K562 (cell line): ENCODE measurements at regions not wholly inside any gene's neighbourhood (a gene's known extent, or its start where the extent isn't known, plus 50 kb on each side); places are given as distances from the start of the nearest gene placed in this dataset.

Experiments
- ATAC-seq: fragments of 200-7000 bp; cut with Tn5 transposase; 3 replicates; pipeline ENCODE4 v1.9.1; 2020; ENCODE audit warnings: moderate library complexity
- BruUV-seq: library from RNA; stranded (reverse); fragments of 400-500 nt; replicated peaks from 2 replicates; lab custom pipeline; 2021; lab: Mats Ljungman, UMichigan
- CTCF ChIA-PET: fragments of 300-600 bp; formaldehyde crosslinking; extraction: SDS; loops from one replicate; lab custom pipeline; 2021; ENCODE audit warnings: low intra/inter-chr PET ratio; lab: Yijun Ruan, JAX
- POLR2A ChIA-PET: fragments of 300-600, 350-650 bp; sonication (Branson Sonifier 250); formaldehyde crosslinking; extraction: SDS; loops from one replicate; lab custom pipeline; 2021; ENCODE audit warnings: antibody characterized with exemption, inconsistent platforms; lab: Yijun Ruan, JAX
- DNase-seq, 4 experiments: peaks; one replicate each; pipeline versions ENCODE4 v3.0.0 to v3.0.0-alpha.2; 2011 to 2018; ENCODE audit warnings: low spot score in 3 of 4, mixed read lengths in 3 of 4; ENCODE audit errors: extremely low read depth in 1 of 4
- FAIRE-seq: peaks from 2 replicates; lab custom pipeline; 2011; peaks lifted over from hg19 to GRCh38; lab: Jason Lieb, UNC
- H2AFZ ChIP-seq: 2 replicates; pipeline ENCODE4 v1.6.0; 2011; ENCODE audit warnings: low read depth, low read length, control low read depth, inconsistent platforms
- H3K27ac ChIP-seq: fragments of 200-600 bp; 3 replicates; pipeline ENCODE4 v1.8.0; 2011; ENCODE audit warnings: low read depth, mild to moderate bottlenecking, control low read depth, inconsistent platforms, low read length, moderate library complexity, mixed read lengths; ENCODE audit errors: extremely low read depth
- H3K27me3 ChIP-seq, 2 experiments: fragments of 300-600 bp in 1 of 2; 2 replicates in 1 of 2; 3 replicates in 1 of 2; pipeline versions ENCODE4 v1.6.0 to v1.8.0; 2011; ENCODE audit warnings: inconsistent platforms in 2 of 2, low read length in 2 of 2, mild to moderate bottlenecking in 1 of 2, mixed read lengths in 1 of 2, moderate library complexity in 1 of 2; ENCODE audit not compliant: control insufficient read depth in 2 of 2, insufficient read depth in 2 of 2
- H3K36me3 ChIP-seq: fragments of 300-600 bp; 3 replicates; pipeline ENCODE4 v1.8.0; 2011; ENCODE audit warnings: mild to moderate bottlenecking, low read length, inconsistent platforms; ENCODE audit not compliant: control insufficient read depth, insufficient read depth
- H3K4me1 ChIP-seq, 2 experiments: fragments of 200-600 bp in 1 of 2; replicated peaks in 1 of 2; 2 replicates in 1 of 2; 3 replicates in 1 of 2; pipeline versions ENCODE4 v1.5.1 to v1.8.0; 2011; ENCODE audit warnings: inconsistent platforms in 2 of 2, low read length in 2 of 2, mild to moderate bottlenecking in 1 of 2, mixed read lengths in 1 of 2, moderate library complexity in 1 of 2; ENCODE audit not compliant: control insufficient read depth in 2 of 2, insufficient read depth in 2 of 2
- H3K4me2 ChIP-seq: 2 replicates; pipeline ENCODE4 v1.6.1; 2011; ENCODE audit warnings: low read length, control low read depth, inconsistent platforms, mixed read lengths; ENCODE audit not compliant: insufficient read depth
- H3K4me3 ChIP-seq: fragments of 200-600 bp; sonication (generic), shearing (Covaris generic); 2 replicates; pipeline ENCODE4 v1.5.1; 2016; ENCODE audit warnings: control low read depth, inconsistent platforms
- H3K79me2 ChIP-seq: fragments of 200-600 bp; 3 replicates; pipeline ENCODE4 v1.8.0; 2011; ENCODE audit warnings: low read length, inconsistent platforms; ENCODE audit not compliant: control insufficient read depth, insufficient read depth
- H3K9ac ChIP-seq, 2 experiments: 2 replicates each; pipeline versions ENCODE4 v1.6.0 to v1.6.1; 2011; ENCODE audit warnings: low read depth in 2 of 2, low read length in 2 of 2, control low read depth in 1 of 2, inconsistent platforms in 1 of 2, mild to moderate bottlenecking in 1 of 2, mixed read lengths in 1 of 2; ENCODE audit not compliant: insufficient read depth in 1 of 2
- H3K9me1 ChIP-seq: one replicate; pipeline ENCODE4 v1.6.0; 2011; ENCODE audit warnings: inconsistent platforms, mild to moderate bottlenecking, low read length, moderate library complexity; ENCODE audit not compliant: control insufficient read depth, insufficient read depth
- H3K9me3 ChIP-seq: replicated peaks from 2 replicates; pipeline ENCODE4 v1.5.1; 2011; ENCODE audit warnings: low read depth, low read length, inconsistent platforms; ENCODE audit not compliant: control insufficient read depth, insufficient read depth
- H4K20me1 ChIP-seq: replicated peaks from 2 replicates; pipeline ENCODE4 v1.6.1; 2011; ENCODE audit warnings: low read length, inconsistent platforms, mixed read lengths; ENCODE audit not compliant: control insufficient read depth, insufficient read depth
- CBX1 ChIP-seq: sonication (generic); IDR thresholded peaks from 2 replicates; pipeline ENCODE4 v1.6.1; 2016; ENCODE audit warnings: antibody characterized with exemption, low read depth, mild to moderate bottlenecking
- CC2D1A ChIP-seq: fragments of 450-650 bp; IDR thresholded peaks from 2 replicates; pipeline ENCODE4 v1.6.1; 2017; ENCODE audit warnings: mild to moderate bottlenecking
- FOXJ3 ChIP-seq: sonication (generic); formaldehyde crosslinking; IDR thresholded peaks from 2 replicates; pipeline ENCODE4 v1.4.0; 2020; ENCODE audit warnings: mild to moderate bottlenecking, missing genetic modification reagents
- GABPB1 ChIP-seq: sonication (generic); formaldehyde crosslinking; IDR thresholded peaks from 2 replicates; pipeline ENCODE4 v1.8.0; 2022; ENCODE audit warnings: mild to moderate bottlenecking, missing genetic modification reagents
- GTF2B ChIP-seq: IDR thresholded peaks from 2 replicates; pipeline ENCODE4 v1.6.1; 2011; ENCODE audit not compliant: insufficient read length; ENCODE audit errors: extremely low read depth
- HMG20A ChIP-seq: fragments of 450-650 bp; formaldehyde crosslinking; conservative IDR thresholded peaks from 2 replicates; pipeline ENCODE4 v1.4.0; 2020; ENCODE audit warnings: mild to moderate bottlenecking, mixed read lengths
- HOXB6 ChIP-seq: fragments of 250-450 bp; sonication (Bioruptor Pico); IDR thresholded peaks from 2 replicates; pipeline ENCODE4 v1.5.1; 2022; ENCODE audit warnings: mild to moderate bottlenecking, borderline replicate concordance
- POLR2AphosphoS2 ChIP-seq: IDR thresholded peaks from 2 replicates; pipeline ENCODE4 v1.6.1; 2012; ENCODE audit warnings: low read length, improper control_type of control experiment
- SAP30 ChIP-seq: fragments of 200-600 bp; sonication (generic); IDR thresholded peaks from 2 replicates; pipeline ENCODE4 v1.6.1; 2012; ENCODE audit warnings: borderline replicate concordance, low read depth, mild to moderate bottlenecking, moderate library complexity, low read length, control low read depth, inconsistent platforms; ENCODE audit not compliant: insufficient read depth, poor library complexity, severe bottlenecking
- STAG1 ChIP-seq: sonication (generic); formaldehyde crosslinking; IDR thresholded peaks from 2 replicates; pipeline ENCODE4 v1.5.0; 2020; ENCODE audit warnings: missing genetic modification reagents, borderline replicate concordance
- STAT6 ChIP-seq: sonication (generic); formaldehyde crosslinking; IDR thresholded peaks from 2 replicates; pipeline ENCODE4 v1.8.1; 2023; ENCODE audit warnings: mild to moderate bottlenecking, missing genetic modification reagents
- ZNF717 ChIP-seq: fragments of 250-450 bp; sonication (Bioruptor Pico); IDR thresholded peaks from 2 replicates; pipeline ENCODE4 v1.5.0; 2021
- ZNF76 ChIP-seq: fragments of 250-450 bp; sonication (Bioruptor Pico); IDR thresholded peaks from 2 replicates; pipeline ENCODE4 v1.4.0; 2020; ENCODE audit warnings: mild to moderate bottlenecking, moderate library complexity, borderline replicate concordance
- WGBS: fragments of 100-300 bp; shearing (Covaris generic); methylation state at CpG from one replicate; pipeline ENCODE4 v1.1.6; 2016; ENCODE audit warnings: low coverage, mixed read lengths; ENCODE audit not compliant: insufficient coverage; ENCODE audit errors: missing lambda C conversion rate; 5-methylcytosine and 5-hydroxymethylcytosine counted together
- in situ Hi-C: fragments of 300-500 bp; cut with MboI; formaldehyde crosslinking; loops from 4 replicates; pipeline ENCODE4 v1.15.0; 2018; ENCODE audit warnings: inconsistent platforms, mixed read lengths
- intact Hi-C: fragments of 100-400 bp; cut with micrococcal nuclease; formaldehyde crosslinking; loops from 2 replicates; pipeline ENCODE4 v1.14.2; 2022
- TF ChIP-seq, protein P1 (sequence below), 3 experiments: fragments of 200-800 bp in 1 of 3; sonication (Bioruptor generic) in 1 of 3; sonication (generic) in 1 of 3; formaldehyde crosslinking in 1 of 3; IDR thresholded peaks; 2 replicates each; pipeline versions ENCODE4 v1.6.1 to v1.8.0; 2016 to 2022; ENCODE audit warnings: mild to moderate bottlenecking in 2 of 3, missing compliant biosample characterization in 2 of 3, missing genetic modification characterization in 2 of 3, missing genetic modification reagents in 1 of 3

DNA sequence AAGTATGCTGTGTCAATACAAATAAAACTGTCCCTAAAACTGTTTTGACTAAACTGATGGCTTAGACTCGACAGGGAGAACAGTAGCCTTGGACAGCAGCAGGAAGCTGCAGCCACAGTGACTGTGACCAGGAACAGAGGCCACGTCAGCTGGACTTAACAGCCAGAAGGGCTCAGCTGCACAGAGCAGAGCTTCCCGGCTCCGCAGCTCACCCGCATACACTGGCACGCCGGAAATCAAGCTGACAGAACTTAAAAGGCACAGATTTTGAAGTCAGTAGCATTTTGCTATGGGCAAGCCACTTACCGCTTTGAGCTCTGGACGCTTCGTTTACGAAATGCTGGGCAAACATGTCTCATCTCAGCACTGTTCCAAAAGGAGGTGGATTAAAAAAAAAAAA, 769.7 kb upstream of the AUTS2 start:
- H2AFZ ChIP-seq = no peak overlapping the region
- no peak for DNase-seq
- intact Hi-C loops = no loop called here
- H3K9me3 ChIP-seq = no peaks in the 10 kb centered on the region
- no TSS peak for BruUV-seq
- no peak overlapping the region for H3K4me3 ChIP-seq
- CTCF ChIA-PET = no interaction called here
- in situ Hi-C loops = no loop called here
- POLR2A ChIA-PET = no interaction called here
- no peak overlapping the region for H3K27ac ChIP-seq
- TF ChIP-seq ZNF717 (CRISPR knock-in tag) = no peak
- TF ChIP-seq GABPB1 (CRISPR knock-in tag) = no peak
- TF ChIP-seq, protein P1, sequence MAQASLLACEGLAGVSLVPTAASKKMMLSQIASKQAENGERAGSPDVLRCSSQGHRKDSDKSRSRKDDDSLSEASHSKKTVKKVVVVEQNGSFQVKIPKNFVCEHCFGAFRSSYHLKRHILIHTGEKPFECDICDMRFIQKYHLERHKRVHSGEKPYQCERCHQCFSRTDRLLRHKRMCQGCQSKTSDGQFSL (CRISPR knock-in tag; IDR thresholded peaks at IDR 0.05) = no peak
- TF ChIP-seq, protein P1 (tag; IDR thresholded peaks at IDR 0.05) = no peak
- no peak for TF ChIP-seq FOXJ3 (CRISPR knock-in tag)
- TF ChIP-seq CC2D1A = no peak
- TF ChIP-seq SAP30 = no peak
- TF ChIP-seq HMG20A (CRISPR knock-in tag) = no peak
- no peak for TF ChIP-seq ZNF76
- no peak for TF ChIP-seq HOXB6 (CRISPR knock-in tag)
- TF ChIP-seq CBX1 = no peak
- TF ChIP-seq POLR2AphosphoS2 = no peak
- TF ChIP-seq STAG1 (CRISPR knock-in tag) = no peak
- TF ChIP-seq GTF2B = no peak
- no peak for TF ChIP-seq STAT6 (CRISPR knock-in tag)
- H3K79me2 ChIP-seq = no peaks in the 10 kb centered on the region
- no peak overlapping the region for H3K4me2 ChIP-seq
- H4K20me1 ChIP-seq = no peaks in the 10 kb centered on the region
- no peaks in the 10 kb centered on the region for H3K27me3 ChIP-seq
- H3K9me1 ChIP-seq = no peaks in the 10 kb centered on the region
- H3K4me1 ChIP-seq = no peaks in the 10 kb centered on the region
- WGBS = 1% methylated on average over 11 of the region's 11 CpGs
- H3K36me3 ChIP-seq = no peaks in the 10 kb centered on the region
- no peak for FAIRE-seq
- H3K9ac ChIP-seq = no peak overlapping the region
- ATAC-seq = no peak
